WTC11 (cell line): ENCODE measurements at regions not wholly inside any gene's neighbourhood (a gene's known extent, or its start where the extent isn't known, plus 50 kb on each side); places are given as distances from the start of the nearest gene placed in this dataset.

Experiments
- ATAC-seq: fragments of 200-7000 bp; cut with Tn5 transposase; 2 replicates; pipeline ENCODE4 v1.10.0; 2021; ENCODE audit warnings: mild to moderate bottlenecking, moderate library complexity
- CTCF ChIA-PET: fragments of 300-600 bp; sonication (Branson Sonifier 250); formaldehyde crosslinking; loops from one replicate; lab custom pipeline; 2021; ENCODE audit warnings: antibody characterized with exemption; lab: Charles Lee
- POLR2A ChIA-PET: fragments of 350-600 bp; sonication (Branson Sonifier 250); formaldehyde crosslinking; loops from one replicate; lab custom pipeline; 2021; ENCODE audit warnings: antibody characterized with exemption; lab: Charles Lee
- DNase-seq: peaks from one replicate; pipeline ENCODE4 v3.0.0; 2021; ENCODE audit warnings: low spot score
- H3K27ac Mint-ChIP-seq: 2 replicates; pipeline ENCODE4 v1.8.0; 2021; ENCODE audit warnings: mixed read lengths
- H3K27me3 Mint-ChIP-seq: 2 replicates; pipeline ENCODE4 v1.8.0; 2021; ENCODE audit warnings: low read depth, mild to moderate bottlenecking, moderate library complexity, mixed read lengths
- H3K36me3 Mint-ChIP-seq: 2 replicates; pipeline ENCODE4 v1.8.0; 2021; ENCODE audit warnings: mixed read lengths
- H3K4me1 Mint-ChIP-seq: 2 replicates; pipeline ENCODE4 v1.8.0; 2022; ENCODE audit warnings: mixed read lengths
- H3K4me3 Mint-ChIP-seq: 2 replicates; pipeline ENCODE4 v1.8.0; 2021; ENCODE audit warnings: mild to moderate bottlenecking, moderate library complexity, mixed read lengths
- H3K9me3 Mint-ChIP-seq: 2 replicates; pipeline ENCODE4 v1.8.0; 2021; ENCODE audit warnings: mixed read lengths
- CDX4 ChIP-seq: fragments of 250-450 bp; sonication (Bioruptor Pico); IDR thresholded peaks from 2 replicates; pipeline ENCODE4 v1.9.0; 2021; ENCODE audit warnings: moderate library complexity, mild to moderate bottlenecking, inconsistent platforms, borderline replicate concordance
- E2F4 ChIP-seq: sonication (generic); formaldehyde crosslinking; IDR thresholded peaks from 2 replicates; pipeline ENCODE4 v1.8.1; 2022; ENCODE audit warnings: low read depth, mild to moderate bottlenecking, moderate library complexity, missing genetic modification reagents, borderline replicate concordance
- ERG ChIP-seq: fragments of 250-450 bp; sonication (Bioruptor Pico); IDR thresholded peaks from 2 replicates; pipeline ENCODE4 v1.8.0; 2021; ENCODE audit warnings: mild to moderate bottlenecking
- FOXP1 ChIP-seq: sonication (generic); formaldehyde crosslinking; IDR thresholded peaks from 2 replicates; pipeline ENCODE4 v1.8.0; 2022; ENCODE audit warnings: missing genetic modification reagents, mild to moderate bottlenecking, moderate library complexity, borderline replicate concordance
- MAX ChIP-seq: sonication (generic); formaldehyde crosslinking; IDR thresholded peaks from 2 replicates; pipeline ENCODE4 v1.8.0; 2022; ENCODE audit warnings: mild to moderate bottlenecking, missing genetic modification reagents
- MXD4 ChIP-seq: fragments of 250-450 bp; sonication (Bioruptor Pico); IDR thresholded peaks from 2 replicates; pipeline ENCODE4 v1.8.0; 2021; ENCODE audit warnings: mild to moderate bottlenecking, moderate library complexity, borderline replicate concordance
- OVOL2 ChIP-seq: fragments of 250-450 bp; sonication (Bioruptor Pico); IDR thresholded peaks from 2 replicates; pipeline ENCODE4 v1.9.0; 2021; ENCODE audit warnings: mild to moderate bottlenecking, borderline replicate concordance
- PRDM15 ChIP-seq: sonication (generic); formaldehyde crosslinking; IDR thresholded peaks from 2 replicates; pipeline ENCODE4 v1.8.0; 2022; ENCODE audit warnings: missing genetic modification reagents
- SOX15 ChIP-seq: fragments of 250-450 bp; sonication (Bioruptor Pico); IDR thresholded peaks from 2 replicates; pipeline ENCODE4 v1.9.0; 2021; ENCODE audit warnings: mild to moderate bottlenecking
- SP1 ChIP-seq: sonication (generic); formaldehyde crosslinking; conservative IDR thresholded peaks from 2 replicates; pipeline ENCODE4 v1.8.1; 2022; ENCODE audit warnings: missing genetic modification reagents
- TCF7 ChIP-seq: sonication (generic); formaldehyde crosslinking; IDR thresholded peaks from 2 replicates; pipeline ENCODE4 v1.8.0; 2022; ENCODE audit warnings: mild to moderate bottlenecking, low read depth, missing genetic modification reagents, moderate library complexity
- TEAD4 ChIP-seq: sonication (generic); formaldehyde crosslinking; IDR thresholded peaks from 2 replicates; pipeline ENCODE4 v1.8.0; 2022; ENCODE audit warnings: mild to moderate bottlenecking, missing genetic modification reagents
- TP53 ChIP-seq: sonication (generic); formaldehyde crosslinking; IDR thresholded peaks from 2 replicates; pipeline ENCODE4 v1.8.1; 2023; ENCODE audit warnings: mild to moderate bottlenecking, missing genetic modification reagents
- USF1 ChIP-seq: sonication (generic); formaldehyde crosslinking; IDR thresholded peaks from 2 replicates; pipeline ENCODE4 v1.8.0; 2022; ENCODE audit warnings: mild to moderate bottlenecking, missing genetic modification reagents
- ZMAT4 ChIP-seq: fragments of 250-450 bp; sonication (Bioruptor Pico); IDR thresholded peaks from 2 replicates; pipeline ENCODE4 v1.9.0; 2021; ENCODE audit warnings: mild to moderate bottlenecking
- ZNF317 ChIP-seq: sonication (generic); formaldehyde crosslinking; IDR thresholded peaks from 2 replicates; pipeline ENCODE4 v1.8.1; 2023; ENCODE audit warnings: low read depth, mild to moderate bottlenecking, moderate library complexity, missing genetic modification reagents, borderline replicate concordance
- ZNF423 ChIP-seq: fragments of 250-450 bp; sonication (Bioruptor Pico); IDR thresholded peaks from 2 replicates; pipeline ENCODE4 v2.1.2; 2022; ENCODE audit warnings: mild to moderate bottlenecking, moderate library complexity
- ZNF512 ChIP-seq: sonication (generic); formaldehyde crosslinking; IDR thresholded peaks from 2 replicates; pipeline ENCODE4 v1.8.1; 2022; ENCODE audit warnings: missing genetic modification reagents, borderline replicate concordance

GRCh38 chr10:24115403-24115802, 93.5 kb upstream of the KIAA1217 start:
- Mint-ChIP-seq H3K4me3 (no peak overlapping the region), H3K27me3 (no peaks in the 10 kb centered on the region), H3K9me3 (no peaks in the 10 kb centered on the region), H3K27ac (no peak overlapping the region), H3K36me3 (no peaks in the 10 kb centered on the region), H3K4me1 (peaks cover 18% of the 10 kb centered on the region)
- POLR2A ChIA-PET, result no interaction called here
- no peak for ATAC-seq
- no peak for DNase-seq
- no peak for TF ChIP-seq TEAD4 (CRISPR knock-in tag)
- TF ChIP-seq SP1, result no peak
- no peak for TF ChIP-seq MAX (CRISPR knock-in tag)
- TF ChIP-seq ERG, result no peak
- TF ChIP-seq TP53 (CRISPR knock-in tag), result no peak
- TF ChIP-seq TCF7, result no peak
- no peak for TF ChIP-seq E2F4 (CRISPR knock-in tag)
- TF ChIP-seq ZNF512 (CRISPR knock-in tag), result no peak
- TF ChIP-seq MXD4 (CRISPR knock-in tag), result no peak
- TF ChIP-seq PRDM15, result no peak
- no peak for TF ChIP-seq CDX4 (CRISPR knock-in tag)
- no peak for TF ChIP-seq FOXP1
- TF ChIP-seq OVOL2 (CRISPR knock-in tag), result no peak
- CTCF ChIA-PET, result interaction anchor here (2.1 kb wide), 1 partner anchor 17 kb away, joined by 5 read pairs; no protein-coding TSS in a partner anchor

- ChIA-PET POLR2A (no interaction called here), CTCF (no interaction called here)
- H3K4me3 Mint-ChIP-seq, result peak overlapping the region; percentile 37; the same call in 1 of the 2 replicates
- H3K27ac Mint-ChIP-seq, result peak overlapping the region; percentile 39; the same call in 1 of the 2 replicates
- no peaks in the 10 kb centered on the region for H3K36me3 Mint-ChIP-seq
- peak; percentile 73 for ATAC-seq
- TF ChIP-seq ZNF317 (no peak), SOX15 (CRISPR knock-in tag) (no peak), ZNF423 (CRISPR knock-in tag) (0 out of 2 replicates have a peak, but pooled peaks have one; percentile 49), USF1 (CRISPR knock-in tag) (no peak), ZMAT4 (CRISPR knock-in tag) (no peak)
- TF ChIP-seq, all 79 proteins: peak for 1
- Mint-ChIP-seq H3K4me1 (peaks cover 18% of the 10 kb centered on the region), H3K27me3 (no peaks in the 10 kb centered on the region), H3K9me3 (peaks cover 6% of the 10 kb centered on the region)
- no peak for DNase-seq
These were observed 90.7 kb upstream of the KIAA1217 start for GRCh38 chr10:24118246-24118645.
